ENCODE measurements at regions not wholly inside any gene's neighbourhood (a gene's known extent, or its start where the extent isn't known, plus 50 kb on each side); places are given as distances from the start of the nearest gene placed in this dataset.
A peak's percentile ranks its signal among the peaks of the same experiment; 100 is the strongest.

DNA sequence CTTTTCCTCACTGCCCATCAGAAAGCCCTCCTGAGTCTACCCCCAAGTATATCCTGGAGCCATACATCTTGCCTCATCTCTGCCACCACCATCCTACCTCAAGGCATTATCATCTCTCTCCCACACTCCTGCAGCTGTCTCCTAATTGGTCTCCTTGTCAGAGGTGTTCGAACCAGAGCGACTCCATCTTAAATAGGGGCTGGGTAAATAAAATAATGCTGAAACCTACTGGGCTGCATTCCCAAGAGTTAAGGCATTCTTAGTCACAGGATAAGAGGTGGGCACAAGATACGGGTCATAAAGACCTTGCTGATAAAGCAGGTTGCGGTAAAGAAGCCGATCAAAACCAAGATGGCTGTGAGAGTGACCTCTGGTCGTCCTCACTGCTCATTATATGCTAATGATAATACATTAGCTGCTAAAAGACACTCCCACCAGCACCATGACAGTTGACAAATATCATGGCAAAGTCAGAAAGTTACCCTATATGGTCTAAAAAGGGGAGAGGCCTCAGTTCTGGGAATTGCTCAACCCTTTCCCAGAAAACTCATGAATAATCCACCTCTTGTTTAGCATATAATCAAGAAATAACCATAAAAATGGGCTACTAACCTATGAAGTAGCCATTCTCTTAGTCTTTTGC is 97.0 kb upstream of the C16orf82 start (continued):
- TF ChIP-seq, protein P1, sequence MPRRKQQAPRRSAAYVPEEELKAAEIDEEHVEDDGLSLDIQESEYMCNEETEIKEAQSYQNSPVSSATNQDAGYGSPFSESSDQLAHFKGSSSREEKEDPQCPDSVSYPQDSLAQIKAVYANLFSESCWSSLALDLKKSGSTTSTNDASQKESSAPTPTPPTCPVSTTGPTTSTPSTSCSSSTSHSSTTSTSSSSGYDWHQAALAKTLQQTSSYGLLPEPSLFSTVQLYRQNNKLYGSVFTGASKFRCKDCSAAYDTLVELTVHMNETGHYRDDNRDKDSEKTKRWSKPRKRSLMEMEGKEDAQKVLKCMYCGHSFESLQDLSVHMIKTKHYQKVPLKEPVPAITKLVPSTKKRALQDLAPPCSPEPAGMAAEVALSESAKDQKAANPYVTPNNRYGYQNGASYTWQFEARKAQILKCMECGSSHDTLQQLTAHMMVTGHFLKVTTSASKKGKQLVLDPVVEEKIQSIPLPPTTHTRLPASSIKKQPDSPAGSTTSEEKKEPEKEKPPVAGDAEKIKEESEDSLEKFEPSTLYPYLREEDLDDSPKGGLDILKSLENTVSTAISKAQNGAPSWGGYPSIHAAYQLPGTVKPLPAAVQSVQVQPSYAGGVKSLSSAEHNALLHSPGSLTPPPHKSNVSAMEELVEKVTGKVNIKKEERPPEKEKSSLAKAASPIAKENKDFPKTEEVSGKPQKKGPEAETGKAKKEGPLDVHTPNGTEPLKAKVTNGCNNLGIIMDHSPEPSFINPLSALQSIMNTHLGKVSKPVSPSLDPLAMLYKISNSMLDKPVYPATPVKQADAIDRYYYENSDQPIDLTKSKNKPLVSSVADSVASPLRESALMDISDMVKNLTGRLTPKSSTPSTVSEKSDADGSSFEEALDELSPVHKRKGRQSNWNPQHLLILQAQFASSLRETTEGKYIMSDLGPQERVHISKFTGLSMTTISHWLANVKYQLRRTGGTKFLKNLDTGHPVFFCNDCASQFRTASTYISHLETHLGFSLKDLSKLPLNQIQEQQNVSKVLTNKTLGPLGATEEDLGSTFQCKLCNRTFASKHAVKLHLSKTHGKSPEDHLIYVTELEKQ (CRISPR knock-in tag; IDR thresholded peaks at IDR 0.05): peak; percentile 68; the same call in 1 of the 2 replicates
- TF ChIP-seq TRIM28 (IDR thresholded peaks at IDR 0.05) (no peak), SMARCC2 (IDR thresholded peaks at IDR 0.05; ENCODE audit: low read depth) (no peak), TCF7 (IDR thresholded peaks at IDR 0.05; ENCODE audit: borderline replicate concordance) (no peak), ZNF444 (CRISPR knock-in tag; IDR thresholded peaks at IDR 0.05) (no peak), ARHGAP35 (IDR thresholded peaks at IDR 0.05; ENCODE audit: partially characterized antibody) (no peak), CREBBP (IDR thresholded peaks at IDR 0.05; ENCODE audit: low read depth, low read length) (no peak), ZNF507 (tag; conservative IDR thresholded peaks at IDR 0.05) (peak; percentile 31; the same call in 1 of the 2 replicates), PHB (CRISPR knock-in tag; IDR thresholded peaks at IDR 0.05) (no peak), HNRNPLL (IDR thresholded peaks at IDR 0.05; ENCODE audit: low read depth, low read length, poor library complexity, severe bottlenecking) (no peak), ZNF12 (CRISPR knock-in tag; IDR thresholded peaks at IDR 0.05) (no peak), DPF2 (IDR thresholded peaks at IDR 0.05) (no peak), ZEB2 (IDR thresholded peaks at IDR 0.05) (no peak), ZNF655 (CRISPR knock-in tag; IDR thresholded peaks at IDR 0.05) (no peak), ELK1 (CRISPR knock-in tag; IDR thresholded peaks at IDR 0.05) (no peak), ZBTB1 (CRISPR knock-in tag; IDR thresholded peaks at IDR 0.05; ENCODE audit: borderline replicate concordance, low read depth) (no peak), HNRNPK (IDR thresholded peaks at IDR 0.05; ENCODE audit: low read depth, low read length, poor library complexity, severe bottlenecking) (no peak), HBP1 (CRISPR knock-in tag; IDR thresholded peaks at IDR 0.05) (peak; percentile 94)
- TF ChIP-seq, protein P2, sequence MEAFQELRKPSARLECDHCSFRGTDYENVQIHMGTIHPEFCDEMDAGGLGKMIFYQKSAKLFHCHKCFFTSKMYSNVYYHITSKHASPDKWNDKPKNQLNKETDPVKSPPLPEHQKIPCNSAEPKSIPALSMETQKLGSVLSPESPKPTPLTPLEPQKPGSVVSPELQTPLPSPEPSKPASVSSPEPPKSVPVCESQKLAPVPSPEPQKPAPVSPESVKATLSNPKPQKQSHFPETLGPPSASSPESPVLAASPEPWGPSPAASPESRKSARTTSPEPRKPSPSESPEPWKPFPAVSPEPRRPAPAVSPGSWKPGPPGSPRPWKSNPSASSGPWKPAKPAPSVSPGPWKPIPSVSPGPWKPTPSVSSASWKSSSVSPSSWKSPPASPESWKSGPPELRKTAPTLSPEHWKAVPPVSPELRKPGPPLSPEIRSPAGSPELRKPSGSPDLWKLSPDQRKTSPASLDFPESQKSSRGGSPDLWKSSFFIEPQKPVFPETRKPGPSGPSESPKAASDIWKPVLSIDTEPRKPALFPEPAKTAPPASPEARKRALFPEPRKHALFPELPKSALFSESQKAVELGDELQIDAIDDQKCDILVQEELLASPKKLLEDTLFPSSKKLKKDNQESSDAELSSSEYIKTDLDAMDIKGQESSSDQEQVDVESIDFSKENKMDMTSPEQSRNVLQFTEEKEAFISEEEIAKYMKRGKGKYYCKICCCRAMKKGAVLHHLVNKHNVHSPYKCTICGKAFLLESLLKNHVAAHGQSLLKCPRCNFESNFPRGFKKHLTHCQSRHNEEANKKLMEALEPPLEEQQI (IDR thresholded peaks at IDR 0.05): no peak
